Thymus (tissue), 11 donors: ENCODE measurements at regions not wholly inside any gene's neighbourhood (a gene's known extent, or its start where the extent isn't known, plus 50 kb on each side); places are given as distances from the start of the nearest gene placed in this dataset.

ENCODE experiments used
- DNase-seq, 9 donors: peaks; one replicate each; pipeline ENCODE4 v3.0.0-alpha.2; 2013; ENCODE audit warnings: low spot score in 9 of 9, low read depth in 6 of 9, missing footprints in 1 of 9
- H3K27ac ChIP-seq, 2 donors: one replicate each; pipeline ENCODE4 v1.5.1; 2013; ENCODE audit warnings: control low read depth in 1 of 2, low read depth in 1 of 2, low read length in 1 of 2, mild to moderate bottlenecking in 1 of 2, moderate library complexity in 1 of 2
- H3K27me3 ChIP-seq, 2 donors: one replicate each; pipeline ENCODE4 v1.5.1; 2013; ENCODE audit warnings: low read length in 1 of 2; ENCODE audit not compliant: control insufficient read depth in 2 of 2, insufficient read depth in 1 of 2
- H3K36me3 ChIP-seq, 2 donors: one replicate each; pipeline ENCODE4 v1.5.1; 2013; ENCODE audit warnings: low read length in 1 of 2, mild to moderate bottlenecking in 1 of 2, moderate library complexity in 1 of 2; ENCODE audit not compliant: control insufficient read depth in 2 of 2, insufficient read depth in 2 of 2
- H3K4me1 ChIP-seq, 2 donors: one replicate each; pipeline ENCODE4 v1.5.1; 2013; ENCODE audit warnings: low read length in 2 of 2; ENCODE audit not compliant: control insufficient read depth in 2 of 2, insufficient read depth in 2 of 2
- H3K4me3 ChIP-seq, 2 donors: one replicate each; pipeline ENCODE4 v1.5.1; 2013; ENCODE audit warnings: low read length in 2 of 2, control low read depth in 1 of 2, mild to moderate bottlenecking in 1 of 2
- H3K9me3 ChIP-seq, 2 donors: one replicate each; pipeline ENCODE4 v1.5.1; 2013; ENCODE audit warnings: low read length in 1 of 2, mild to moderate bottlenecking in 1 of 2; ENCODE audit not compliant: control insufficient read depth in 2 of 2, insufficient read depth in 1 of 2
- WGBS: extraction: QIAGEN DNeasy Blood & Tissue Kit; methylation state at CpG from one replicate; pipeline ENCODE4 v1.1.7; 2013; 5-methylcytosine and 5-hydroxymethylcytosine counted together
- donor health status: healthy.

DNA sequence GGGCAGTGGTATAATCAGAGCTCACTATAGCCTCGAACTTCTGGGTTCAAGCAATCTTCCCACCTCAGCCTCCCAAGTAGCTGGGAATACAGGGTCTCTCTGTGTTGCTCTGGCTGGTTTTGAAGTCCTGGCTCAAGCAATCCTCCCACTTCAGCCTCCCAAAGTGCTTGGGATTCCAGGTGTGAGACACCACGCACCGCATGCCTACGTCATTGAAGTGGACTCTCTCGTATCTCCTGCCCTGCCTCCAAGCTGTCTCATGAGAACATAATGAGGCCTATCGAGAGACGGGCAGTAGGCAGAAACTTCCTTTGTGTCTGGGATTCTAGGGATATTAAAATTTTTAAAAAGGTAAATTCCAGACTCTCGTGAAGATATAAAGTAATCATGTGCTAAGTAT lies 65.0 kb upstream of the NLGN4X start:
- H3K9me3 ChIP-seq = no peaks in the 10 kb centered on the region
- no peaks in the 10 kb centered on the region for H3K4me1 ChIP-seq
- H3K27me3 ChIP-seq = no peaks in the 10 kb centered on the region
- H3K36me3 ChIP-seq = no peaks in the 10 kb centered on the region
- WGBS = 83% methylated on average over 8 of the region's 8 CpGs
- H3K4me3 ChIP-seq = no peak overlapping the region
- no peak for DNase-seq
- H3K27ac ChIP-seq = no peak overlapping the region

DNA sequence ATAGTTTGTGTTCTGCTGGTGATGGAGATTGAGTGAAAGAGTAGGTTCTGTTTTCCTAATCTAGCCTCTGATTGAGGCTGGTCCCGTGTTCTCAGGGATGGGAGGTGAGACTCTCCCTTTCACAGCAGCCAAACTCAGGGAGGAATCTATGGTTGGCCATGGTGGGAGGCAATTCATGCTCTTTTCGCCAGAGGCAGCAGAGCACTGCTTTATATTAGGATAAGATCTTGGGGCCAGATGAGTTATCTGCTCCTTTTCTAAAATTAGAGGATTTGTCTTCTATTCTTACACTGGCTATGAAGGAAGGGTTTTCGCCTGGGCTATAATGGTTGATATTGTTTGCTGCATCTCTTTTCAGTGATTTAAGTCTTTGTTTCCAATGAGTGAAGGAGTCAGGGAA lies 63.9 kb upstream of the NLGN4X start:
- 69% methylated on average over 3 of the region's 3 CpGs for WGBS
- peak in 2 of 9 donors; percentile 2 to 30 for DNase-seq
- no peak overlapping the region for H3K4me3 ChIP-seq
- no peaks in the 10 kb centered on the region for H3K9me3 ChIP-seq
- no peaks in the 10 kb centered on the region for H3K4me1 ChIP-seq
- no peaks in the 10 kb centered on the region for H3K27me3 ChIP-seq
- no peaks in the 10 kb centered on the region for H3K36me3 ChIP-seq
- H3K27ac ChIP-seq = no peak overlapping the region

DNA sequence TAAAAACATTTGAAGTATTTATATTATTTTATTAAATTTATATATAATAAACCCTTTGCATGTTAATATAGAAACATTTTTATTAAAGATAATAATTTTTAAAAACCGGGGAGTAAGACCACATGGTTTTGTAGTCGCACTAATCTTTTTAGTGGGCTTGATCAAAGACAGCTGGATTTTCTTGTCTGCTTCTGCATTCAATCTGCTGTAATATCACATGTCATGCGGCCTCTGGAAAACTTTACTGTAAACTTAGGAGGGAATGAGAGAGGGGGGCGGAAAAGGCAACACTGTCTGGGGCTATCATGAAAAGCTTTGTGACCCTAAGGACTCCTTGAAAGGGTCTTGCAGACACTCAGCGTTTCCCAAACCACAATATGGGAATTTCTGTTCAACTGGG lies 62.8 kb upstream of the NLGN4X start:
- no peak for DNase-seq
- no peak overlapping the region for H3K4me3 ChIP-seq
- no peaks in the 10 kb centered on the region for H3K9me3 ChIP-seq
- no peaks in the 10 kb centered on the region for H3K4me1 ChIP-seq
- no peaks in the 10 kb centered on the region for H3K27me3 ChIP-seq
- WGBS = 76% methylated on average over 5 of the region's 5 CpGs
- H3K27ac ChIP-seq = no peak overlapping the region
- no peaks in the 10 kb centered on the region for H3K36me3 ChIP-seq

DNA sequence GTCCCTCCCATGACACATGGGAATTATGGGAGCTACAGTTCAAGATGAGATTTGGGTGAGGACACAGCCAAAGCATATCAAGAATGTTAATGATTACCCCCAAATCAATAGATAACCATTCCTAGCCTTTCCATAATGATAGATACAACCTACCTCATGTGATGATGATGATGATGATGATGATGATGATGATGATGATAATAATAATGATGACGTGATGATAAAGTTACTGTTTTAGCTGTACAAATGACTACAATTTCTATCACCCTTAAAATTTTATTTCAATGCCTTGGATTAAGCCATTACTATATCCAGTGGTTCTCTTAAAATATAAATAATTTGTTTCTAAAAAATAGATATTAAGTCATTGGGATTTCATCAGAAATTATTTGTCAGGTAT lies 55.2 kb upstream of the NLGN4X start:
- no peak overlapping the region for H3K4me3 ChIP-seq
- WGBS = 100% methylated on average over 1 of the region's 1 CpG

DNA sequence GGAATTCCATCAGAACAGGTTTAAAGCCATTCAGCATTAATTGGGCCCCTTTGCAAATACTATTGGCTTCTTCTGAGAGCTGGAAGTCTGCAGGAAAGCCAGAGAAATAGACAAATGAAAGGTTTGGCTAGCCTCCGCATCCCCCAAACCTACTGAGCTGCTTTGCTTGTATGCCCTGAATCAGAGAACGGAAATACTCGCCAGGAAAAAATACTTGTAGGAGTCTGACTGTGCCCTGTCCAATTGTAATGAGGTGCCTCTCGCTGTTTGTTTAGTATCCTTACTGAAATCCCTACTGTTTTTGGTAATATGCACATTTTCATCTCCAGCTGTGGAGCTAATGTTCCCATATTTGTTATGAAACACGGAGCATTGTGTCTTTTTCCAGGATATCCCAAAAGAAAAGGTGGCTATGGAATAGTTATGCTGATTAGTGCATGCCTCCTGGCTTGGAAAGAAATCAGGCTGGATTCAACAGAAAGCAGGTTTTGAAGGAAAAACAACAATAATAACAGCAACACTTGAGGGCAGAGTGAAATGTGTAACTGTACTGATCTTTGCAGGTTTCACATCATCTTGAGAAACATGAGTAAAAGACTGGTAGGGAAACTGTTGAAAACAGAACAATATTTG lies 50.7 kb upstream of the NLGN4X start:
- Histone ChIP-seq H3K27me3 (peaks cover 0 to 4% of the 10 kb centered on the region in 2 donors), H3K27ac (no peak overlapping the region), H3K4me1 (no peaks in the 10 kb centered on the region), H3K36me3 (no peaks in the 10 kb centered on the region), H3K9me3 (no peaks in the 10 kb centered on the region), H3K4me3 (no peak overlapping the region)
- DNase-seq = no peak
- 36% methylated on average over 5 of the region's 5 CpGs for WGBS

More for the DNA sequence above, 55.2 kb upstream of the NLGN4X start:
- Histone ChIP-seq H3K9me3 (no peaks in the 10 kb centered on the region), H3K36me3 (no peaks in the 10 kb centered on the region), H3K27me3 (peaks cover 0 to 4% of the 10 kb centered on the region in 2 donors), H3K4me1 (no peaks in the 10 kb centered on the region), H3K27ac (no peak overlapping the region)
- no peak for DNase-seq
